H1 (cell line): ENCODE measurements at regions not wholly inside any gene's neighbourhood (a gene's known extent, or its start where the extent isn't known, plus 50 kb on each side); places are given as distances from the start of the nearest gene placed in this dataset.

Experiments
- CTCF ChIA-PET: fragments of 300-600 bp; sonication (Branson Sonifier 250); formaldehyde crosslinking; loops from one replicate; lab custom pipeline; 2021; ENCODE audit not compliant: partially characterized antibody; lab: Charles Lee
- POLR2A ChIA-PET: fragments of 300-600 bp; sonication (Branson Sonifier 250); formaldehyde crosslinking; loops from one replicate; lab custom pipeline; 2021; ENCODE audit warnings: inconsistent platforms; ENCODE audit not compliant: partially characterized antibody; lab: Charles Lee
- DNase-seq, 2 experiments: peaks; one replicate each; pipeline versions ENCODE4 v3.0.0 to v3.0.0-alpha.2; 2010 to 2022; ENCODE audit warnings: low spot score in 2 of 2, low read depth in 1 of 2, mixed read lengths in 1 of 2
- FAIRE-seq: peaks from 2 replicates; lab custom pipeline; 2011; peaks lifted over from hg19 to GRCh38; lab: Jason Lieb, UNC
- H2AFZ ChIP-seq: 2 replicates; pipeline ENCODE4 v1.8.1; 2012; ENCODE audit warnings: low read length, inconsistent platforms
- H2AK5ac ChIP-seq: 2 replicates; pipeline ENCODE4 v1.6.1; 2013; ENCODE audit warnings: low read depth, low read length
- H2BK120ac ChIP-seq: replicated peaks from 2 replicates; pipeline ENCODE3; 2013; ENCODE audit warnings: low read depth, low read length, inconsistent platforms
- H2BK12ac ChIP-seq: 2 replicates; pipeline ENCODE4 v1.6.1; 2013; ENCODE audit warnings: low read depth, low read length
- H2BK15ac ChIP-seq: 2 replicates; pipeline ENCODE4 v1.6.1; 2013; ENCODE audit warnings: low read length
- H2BK20ac ChIP-seq: 2 replicates; pipeline ENCODE4 v1.6.1; 2013; ENCODE audit warnings: low read length
- H2BK5ac ChIP-seq: 2 replicates; pipeline ENCODE4 v1.6.1; 2013; ENCODE audit warnings: low read depth, low read length
- H3K14ac ChIP-seq: 2 replicates; pipeline ENCODE4 v1.6.1; 2013; ENCODE audit warnings: inconsistent platforms; ENCODE audit not compliant: insufficient read length
- H3K18ac ChIP-seq: 2 replicates; pipeline ENCODE4 v1.6.1; 2013; ENCODE audit warnings: low read length; ENCODE audit errors: extremely low read depth
- H3K23ac ChIP-seq: 2 replicates; pipeline ENCODE4 v1.6.1; 2013; ENCODE audit warnings: inconsistent platforms; ENCODE audit not compliant: insufficient read length
- H3K23me2 ChIP-seq: 2 replicates; pipeline ENCODE4 v1.6.1; 2013; ENCODE audit warnings: low read depth, low read length
- H3K27ac ChIP-seq: 2 replicates; pipeline ENCODE4 v1.6.1; 2011; ENCODE audit warnings: low read depth, low read length, inconsistent platforms
- H3K27me3 ChIP-seq, 4 experiments: replicated peaks in 1 of 4; 1 replicate in 1 of 4; 2 replicates in 3 of 4; pipeline versions ENCODE4 v1.6.1 to v1.8.1; 2011 to 2013; ENCODE audit warnings: low read length in 3 of 4, mild to moderate bottlenecking in 3 of 4, inconsistent platforms in 2 of 4, mixed read lengths in 2 of 4, moderate library complexity in 1 of 4; ENCODE audit not compliant: control insufficient read depth in 3 of 4, insufficient read depth in 3 of 4; ENCODE audit errors: extremely low read depth in 1 of 4
- H3K36me3 ChIP-seq, 4 experiments: 2 replicates each; pipeline versions ENCODE4 v1.6.1 to v1.8.1; 2011 to 2013; ENCODE audit warnings: mild to moderate bottlenecking in 4 of 4, low read length in 3 of 4, moderate library complexity in 2 of 4, control low read depth in 1 of 4, inconsistent platforms in 1 of 4; ENCODE audit not compliant: insufficient read depth in 4 of 4, control insufficient read depth in 2 of 4
- H3K4ac ChIP-seq: replicated peaks from 2 replicates; pipeline ENCODE3; 2013; ENCODE audit warnings: low read length, low read depth, mixed read lengths, inconsistent platforms; ENCODE audit not compliant: insufficient read length
- H3K4me1 ChIP-seq, 4 experiments: replicated peaks in 1 of 4; 1 replicate in 1 of 4; 2 replicates in 3 of 4; pipeline versions ENCODE4 v1.6.1 to v1.8.1; 2011 to 2013; ENCODE audit warnings: low read length in 3 of 4, inconsistent platforms in 2 of 4, mixed read lengths in 1 of 4; ENCODE audit not compliant: insufficient read depth in 4 of 4, control insufficient read depth in 3 of 4
- H3K4me2 ChIP-seq, 2 experiments: 2 replicates each; pipeline versions ENCODE4 v1.6.1 to v1.8.1; 2011 to 2013; ENCODE audit warnings: low read depth in 2 of 2, low read length in 2 of 2, control low read depth in 1 of 2, inconsistent platforms in 1 of 2, mild to moderate bottlenecking in 1 of 2; ENCODE audit not compliant: insufficient read depth in 1 of 2
- H3K4me3 ChIP-seq, 4 experiments: fragments of 200-600, 300-600 bp in 1 of 4; sonication (generic), shearing (Covaris generic), sonication (Bioruptor Twin) in 1 of 4; 2 replicates each; pipeline versions ENCODE4 v1.5.1 to v1.8.1; 2011 to 2016; ENCODE audit warnings: low read length in 4 of 4, low read depth in 3 of 4, control low read depth in 2 of 4, inconsistent platforms in 2 of 4, mild to moderate bottlenecking in 2 of 4, mixed read lengths in 1 of 4, moderate library complexity in 1 of 4; ENCODE audit not compliant: insufficient read depth in 2 of 4; ENCODE audit errors: extremely low read depth in 1 of 4
- H3K56ac ChIP-seq: replicated peaks from 2 replicates; pipeline ENCODE3; 2013; ENCODE audit warnings: low read depth, mild to moderate bottlenecking, mixed read lengths, low read length, inconsistent platforms; ENCODE audit not compliant: insufficient read length
- H3K79me1 ChIP-seq: 2 replicates; pipeline ENCODE4 v1.6.1; 2013; ENCODE audit warnings: low read depth, low read length, control low read depth
- H3K79me2 ChIP-seq, 2 experiments: 2 replicates each; pipeline versions ENCODE4 v1.6.1 to v1.8.1; 2012 to 2013; ENCODE audit warnings: low read length in 2 of 2, mild to moderate bottlenecking in 2 of 2, inconsistent platforms in 1 of 2; ENCODE audit not compliant: insufficient read depth in 2 of 2, control insufficient read depth in 1 of 2
- H3K9ac ChIP-seq, 4 experiments: replicated peaks in 1 of 4; 1 replicate in 1 of 4; 2 replicates in 3 of 4; pipeline versions ENCODE4 v1.6.1 to v1.8.1; 2011 to 2013; ENCODE audit warnings: low read depth in 3 of 4, low read length in 3 of 4, control low read depth in 2 of 4, mild to moderate bottlenecking in 2 of 4, moderate library complexity in 2 of 4, inconsistent platforms in 1 of 4; ENCODE audit errors: extremely low read depth in 1 of 4
- H3K9me3 ChIP-seq, 2 experiments: 2 replicates each; pipeline versions ENCODE4 v1.6.1 to v1.8.1; 2012 to 2013; ENCODE audit warnings: mild to moderate bottlenecking in 2 of 2, moderate library complexity in 2 of 2, control low read depth in 1 of 2, inconsistent platforms in 1 of 2, low read depth in 1 of 2, low read length in 1 of 2, mixed read lengths in 1 of 2; ENCODE audit not compliant: insufficient read depth in 2 of 2
- H4K20me1 ChIP-seq, 2 experiments: replicated peaks in 1 of 2; 2 replicates each; pipeline versions ENCODE3 to v1.8.1; 2011 to 2013; ENCODE audit warnings: inconsistent platforms in 2 of 2, low read length in 2 of 2, mild to moderate bottlenecking in 1 of 2; ENCODE audit not compliant: insufficient read depth in 2 of 2, control insufficient read depth in 1 of 2
- H4K5ac ChIP-seq: 2 replicates; pipeline ENCODE4 v1.6.1; 2013; ENCODE audit warnings: low read length, low read depth, mixed read lengths, inconsistent platforms; ENCODE audit not compliant: insufficient read length
- H4K8ac ChIP-seq: 2 replicates; pipeline ENCODE4 v1.8.0; 2013; ENCODE audit warnings: mild to moderate bottlenecking, moderate library complexity, low read length, inconsistent platforms; ENCODE audit not compliant: insufficient read depth; ENCODE audit errors: extremely low read depth
- H4K91ac ChIP-seq: replicated peaks from 2 replicates; pipeline ENCODE3; 2013; ENCODE audit warnings: low read length, mixed read lengths, inconsistent platforms; ENCODE audit not compliant: insufficient read length
- CTBP2 ChIP-seq: IDR thresholded peaks from 2 replicates; pipeline ENCODE4 v1.7.0; 2011; ENCODE audit warnings: borderline replicate concordance, mild to moderate bottlenecking, moderate library complexity, mixed read lengths, low read length; ENCODE audit not compliant: insufficient read depth, insufficient read length
- GTF2F1 ChIP-seq: IDR thresholded peaks from 2 replicates; pipeline ENCODE4 v1.6.1; 2012; ENCODE audit warnings: low read depth, low read length, improper control_type of control experiment, borderline replicate concordance
- JUN ChIP-seq: IDR thresholded peaks from 2 replicates; pipeline ENCODE4 v1.6.1; 2011; ENCODE audit warnings: low read depth, mild to moderate bottlenecking, improper control_type of control experiment, low read length
- JUND ChIP-seq: IDR thresholded peaks from 2 replicates; pipeline ENCODE4 v1.6.1; 2011; ENCODE audit warnings: mild to moderate bottlenecking, improper control_type of control experiment, low read length
- RBBP5 ChIP-seq: IDR thresholded peaks from 2 replicates; pipeline ENCODE4 v1.7.1; 2012; ENCODE audit warnings: low read depth, mild to moderate bottlenecking, inconsistent platforms, low read length, moderate library complexity, borderline replicate concordance
- RXRA ChIP-seq: IDR thresholded peaks from 2 replicates; pipeline ENCODE4 v1.6.1; 2011; ENCODE audit warnings: low read depth, mild to moderate bottlenecking, low read length, moderate library complexity; ENCODE audit not compliant: insufficient read depth
- SUZ12 ChIP-seq: fragments of 200-600 bp; sonication (generic); IDR thresholded peaks from 2 replicates; pipeline ENCODE4 v1.6.1; 2012; ENCODE audit warnings: mild to moderate bottlenecking, inconsistent platforms, low read length, moderate library complexity, mixed read lengths
- whole genome bisulfite sequencing, 2 experiments: shearing (Covaris generic) in 1 of 2; methylation state at CpG; one replicate each; pipeline versions ENCODE4 v1.1.6 to v1.1.7; 2013 to 2015; ENCODE audit warnings: low lambda C conversion rate in 2 of 2, mixed read lengths in 2 of 2, inconsistent platforms in 1 of 2, low coverage in 1 of 2, missing lambda C conversion rate in 1 of 2; ENCODE audit not compliant: insufficient replicate concordance in 2 of 2, insufficient coverage in 1 of 2, insufficient read length in 1 of 2; ENCODE audit errors: extremely low coverage in 1 of 2, missing lambda C conversion rate in 1 of 2; 5-methylcytosine and 5-hydroxymethylcytosine counted together

DNA sequence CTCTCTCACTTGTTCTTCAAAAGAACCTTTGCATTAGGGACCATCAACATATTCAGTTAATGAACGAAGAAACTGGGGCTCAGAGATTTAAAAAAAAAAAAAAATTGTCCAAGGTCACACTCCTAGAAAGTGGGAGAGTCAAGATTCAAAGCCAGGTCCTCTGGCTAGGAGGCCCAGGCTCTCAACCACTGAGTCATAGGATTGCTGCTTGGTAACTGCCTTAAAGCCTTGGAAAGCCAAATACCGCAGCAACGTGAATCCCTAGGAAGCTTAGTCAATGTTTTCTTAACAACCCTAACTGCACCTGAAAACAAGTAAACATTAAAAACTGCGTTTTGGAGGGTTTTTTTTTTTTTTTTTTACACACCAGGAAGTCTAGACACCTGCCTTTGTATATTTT is 156.8 kb downstream of the WNT5A start:
- no peak overlapping the region for H3K23ac ChIP-seq
- H2BK5ac ChIP-seq, result no peak overlapping the region
- FAIRE-seq (no peak), DNase-seq (no peak)
- ChIA-PET CTCF (no interaction called here), POLR2A (interaction anchor here (0.6 kb wide), 1 partner anchor 376 kb away, joined by 6 read pairs; no protein-coding TSS in a partner anchor)
- H3K9me3 ChIP-seq, result no peaks in the 10 kb centered on the region
- WGBS, 2 experiments, result 73% methylated on average over 4 of the region's 4 CpGs; no CpG with 5 or more reads in 1 of the 2 experiments
- H2AFZ ChIP-seq, result no peak overlapping the region
- no peak overlapping the region for H3K4me3 ChIP-seq
- no peak overlapping the region for H3K4ac ChIP-seq
- no peak overlapping the region for H3K18ac ChIP-seq
- no peak overlapping the region for H2BK20ac ChIP-seq
- no peak overlapping the region for H3K4me2 ChIP-seq
- H3K14ac ChIP-seq, result no peak overlapping the region
- H3K36me3 ChIP-seq, result no peaks in the 10 kb centered on the region
- peaks cover 0 to 3% (median 0%) of the 10 kb centered on the region in 4 experiments; a peak in 1 of 7 replicates for H3K4me1 ChIP-seq
- H4K20me1 ChIP-seq, result no peaks in the 10 kb centered on the region
- no peak overlapping the region for H4K91ac ChIP-seq
- TF ChIP-seq CTBP2 (no peak), RXRA (no peak), RBBP5 (no peak), JUN (no peak), GTF2F1 (no peak), JUND (no peak), SUZ12 (no peak)
- H3K27me3 ChIP-seq, result peaks cover 0 to 1% (median 0%) of the 10 kb centered on the region in 4 experiments; a peak in 1 of 7 replicates
- H4K8ac ChIP-seq, result no peak overlapping the region
- H3K56ac ChIP-seq, result no peak overlapping the region
- H3K27ac ChIP-seq, result no peak overlapping the region
- no peak overlapping the region for H2BK120ac ChIP-seq
- no peak overlapping the region for H2AK5ac ChIP-seq
- no peaks in the 10 kb centered on the region for H3K79me1 ChIP-seq
- H3K23me2 ChIP-seq, result peaks cover 4% of the 10 kb centered on the region; the same call in 1 of the 2 replicates
- H4K5ac ChIP-seq, result no peak overlapping the region
- H2BK15ac ChIP-seq, result no peak overlapping the region
- no peaks in the 10 kb centered on the region for H3K79me2 ChIP-seq
- H2BK12ac ChIP-seq, result no peak overlapping the region
- no peak overlapping the region for H3K9ac ChIP-seq
